HG03432 (cell line): ENCODE measurements at regions not wholly inside any gene's neighbourhood (a gene's known extent, or its start where the extent isn't known, plus 50 kb on each side); places are given as distances from the start of the nearest gene placed in this dataset.
A peak's percentile ranks its signal among the peaks of the same experiment; 100 is the strongest.
"Not testable (repeated sequence)": the region's sequence is repeated elsewhere in the genome, so short reads cannot be mapped to it uniquely, and the experiment has no call there.

Experiments used
- ATAC-seq: cut with Tn5 transposase; IDR thresholded peaks from one replicate; pipeline ENCODE4 v1.9.1; 2021; ENCODE audit warnings: mild to moderate bottlenecking, moderate library complexity; ENCODE audit not compliant: unreplicated experiment

- no peak for ATAC-seq
Observed at GRCh38 chr5:17326600-17327037, 109.2 kb downstream of the BASP1 start.

GRCh38 chr5:17327048-17327625, 109.7 kb downstream of the BASP1 start:
- no peak for ATAC-seq

GRCh38 chr5:17329571-17329970, 112.1 kb downstream of the BASP1 start:
- no peak for ATAC-seq

- no peak for ATAC-seq
Observed at GRCh38 chr5:17330386-17330785, 113.0 kb downstream of the BASP1 start.

GRCh38 chr5:17331651-17332050, 114.2 kb downstream of the BASP1 start:
- no peak for ATAC-seq

GRCh38 chr5:17333755-17334154, 116.3 kb downstream of the BASP1 start:
- no peak for ATAC-seq

- no peak for ATAC-seq
Observed at GRCh38 chr5:17336054-17336453, 118.6 kb downstream of the BASP1 start.

GRCh38 chr5:17336723-17337122, 119.3 kb downstream of the BASP1 start:
- not testable (repeated sequence) for ATAC-seq

- ATAC-seq: no peak
Observed at GRCh38 chr5:17339841-17340240, 122.4 kb downstream of the BASP1 start.

- no peak for ATAC-seq
Observed at GRCh38 chr5:17340379-17340778, 122.9 kb downstream of the BASP1 start.

- ATAC-seq: no peak
Observed at GRCh38 chr5:17340819-17341218, 123.4 kb downstream of the BASP1 start.

- peak; percentile 92 for ATAC-seq
Observed at GRCh38 chr5:17343675-17344074, 126.2 kb downstream of the BASP1 start.

- no peak for ATAC-seq
Observed at GRCh38 chr5:17346811-17347210, 129.4 kb downstream of the BASP1 start.

- no peak for ATAC-seq
Observed at GRCh38 chr5:17352223-17352622, 134.8 kb downstream of the BASP1 start.

GRCh38 chr5:17354265-17354664, 136.8 kb downstream of the BASP1 start:
- ATAC-seq: no peak

GRCh38 chr5:17355586-17356346, 138.3 kb downstream of the BASP1 start:
- no peak for ATAC-seq

- ATAC-seq: no peak
Observed at GRCh38 chr5:17356551-17356950, 139.1 kb downstream of the BASP1 start.

GRCh38 chr5:17357504-17357903, 140.1 kb downstream of the BASP1 start:
- no peak for ATAC-seq

GRCh38 chr5:17358031-17358430, 140.0 kb upstream of the TAF11L2 start:
- no peak for ATAC-seq

- no peak for ATAC-seq
Observed at GRCh38 chr5:17359451-17360011, 138.5 kb upstream of the TAF11L2 start.

GRCh38 chr5:17360879-17361278, 137.2 kb upstream of the TAF11L2 start:
- no peak for ATAC-seq

GRCh38 chr5:17361331-17361730, 136.7 kb upstream of the TAF11L2 start:
- ATAC-seq: no peak
